ENCODE measurements at regions not wholly inside any gene's neighbourhood (a gene's known extent, or its start where the extent isn't known, plus 50 kb on each side); places are given as distances from the start of the nearest gene placed in this dataset.

DNA sequence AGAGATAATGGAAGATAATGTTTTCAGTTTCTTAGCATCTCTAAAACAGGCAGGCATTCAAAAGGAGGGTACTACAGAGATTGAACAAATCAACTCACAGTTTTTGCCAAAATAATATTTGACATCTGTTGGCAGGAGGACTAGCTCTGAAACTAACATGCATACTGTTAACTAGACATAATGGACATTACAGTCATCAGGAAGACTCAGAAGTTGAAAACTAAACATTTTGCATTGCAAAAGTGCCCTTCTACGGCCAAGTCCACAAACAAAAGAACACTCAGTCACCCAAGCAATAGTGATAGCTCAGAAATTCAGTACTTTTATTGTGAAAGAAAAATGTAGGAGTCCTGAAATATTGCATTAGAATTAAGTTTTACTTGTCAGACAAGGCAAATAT lies 399.0 kb downstream of the HGF start:
- no peak overlapping the region for H3K4me3 ChIP-seq (ENCODE audit: low read depth, low read length)
- in situ Hi-C loops (cut with HindIII; ENCODE audit: low sequenced_read_pairs), result no loop called here
- TF ChIP-seq CTCF (IDR thresholded peaks at IDR 0.05; ENCODE audit: low read depth, low read length, missing control alignments), result no peak
- no peak for DNase-seq (ENCODE audit: low read depth)

GRCh38 chr7:81367326-81367931 lies 402.4 kb downstream of the HGF start:
- in situ Hi-C loops (cut with HindIII; ENCODE audit: low sequenced_read_pairs), result no loop called here
- peak; percentile 11 for DNase-seq (ENCODE audit: low read depth)
- no peak overlapping the region for H3K4me3 ChIP-seq (ENCODE audit: low read depth, low read length)
- no peak for TF ChIP-seq CTCF (IDR thresholded peaks at IDR 0.05; ENCODE audit: low read depth, low read length, missing control alignments)

- no peak for DNase-seq (ENCODE audit: low read depth)
- no peak for TF ChIP-seq CTCF (IDR thresholded peaks at IDR 0.05; ENCODE audit: low read depth, low read length, missing control alignments)
- in situ Hi-C loops (cut with HindIII; ENCODE audit: low sequenced_read_pairs), result no loop called here
- no peak overlapping the region for H3K4me3 ChIP-seq (ENCODE audit: low read depth, low read length)
Observed at GRCh38 chr7:81366546-81366945, 403.3 kb downstream of the HGF start.

DNA sequence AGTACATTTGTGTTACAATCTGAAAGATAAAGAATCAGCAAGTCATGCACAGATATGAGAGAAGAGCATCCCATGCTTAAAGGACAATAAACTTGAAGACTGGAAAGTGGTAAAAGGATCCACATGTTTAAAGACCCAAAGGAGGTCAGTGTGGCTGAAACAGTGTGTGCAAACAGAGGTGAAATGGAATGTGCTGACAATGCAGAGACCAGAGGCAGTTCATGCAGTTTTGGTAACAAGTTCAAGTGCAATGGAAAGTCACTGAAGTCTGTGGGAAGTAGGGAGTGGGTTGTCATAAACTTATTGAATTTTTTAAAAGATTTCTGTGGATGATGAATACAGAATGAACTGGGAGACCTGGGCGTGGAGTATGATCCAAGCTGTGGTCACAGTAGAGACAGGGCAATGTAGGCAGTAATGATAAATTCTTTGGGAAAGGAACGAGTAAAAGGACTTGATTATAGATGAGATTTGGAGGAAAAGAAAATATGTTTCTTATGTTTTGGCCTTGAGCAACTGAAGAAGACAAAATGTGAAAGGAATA lies 408.0 kb downstream of the HGF start:
- no peak for TF ChIP-seq CTCF (IDR thresholded peaks at IDR 0.05; ENCODE audit: low read depth, low read length, missing control alignments)
- in situ Hi-C loops (cut with HindIII; ENCODE audit: low sequenced_read_pairs), result no loop called here

DNA sequence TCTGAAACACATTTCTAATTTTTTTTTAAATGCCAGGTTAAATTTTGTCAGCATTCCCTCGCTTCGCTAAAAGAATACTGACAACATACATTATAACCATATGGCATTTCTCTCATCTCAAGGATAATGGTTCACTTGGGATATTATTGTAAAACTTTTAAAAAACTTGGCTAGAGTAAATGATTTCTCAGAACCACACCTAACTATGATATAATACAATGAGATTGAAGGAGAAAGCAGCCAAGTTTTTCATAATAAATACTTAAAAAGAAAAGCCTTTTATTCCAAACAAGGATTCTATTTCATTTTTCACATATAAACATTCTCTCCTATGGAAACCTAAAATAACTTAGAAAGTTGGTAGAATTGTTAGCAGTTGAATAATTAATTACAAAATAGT lies 413.9 kb downstream of the HGF start:
- DNase-seq (ENCODE audit: low read depth), result no peak
- no peak overlapping the region for H3K4me3 ChIP-seq (ENCODE audit: low read depth, low read length)
- TF ChIP-seq CTCF (IDR thresholded peaks at IDR 0.05; ENCODE audit: low read depth, low read length, missing control alignments), result no peak
- in situ Hi-C loops (cut with HindIII; ENCODE audit: low sequenced_read_pairs), result no loop called here

More for the DNA sequence above, 408.0 kb downstream of the HGF start:
- peak; percentile 26 for DNase-seq (ENCODE audit: low read depth)
- no peak overlapping the region for H3K4me3 ChIP-seq (ENCODE audit: low read depth, low read length)

DNA sequence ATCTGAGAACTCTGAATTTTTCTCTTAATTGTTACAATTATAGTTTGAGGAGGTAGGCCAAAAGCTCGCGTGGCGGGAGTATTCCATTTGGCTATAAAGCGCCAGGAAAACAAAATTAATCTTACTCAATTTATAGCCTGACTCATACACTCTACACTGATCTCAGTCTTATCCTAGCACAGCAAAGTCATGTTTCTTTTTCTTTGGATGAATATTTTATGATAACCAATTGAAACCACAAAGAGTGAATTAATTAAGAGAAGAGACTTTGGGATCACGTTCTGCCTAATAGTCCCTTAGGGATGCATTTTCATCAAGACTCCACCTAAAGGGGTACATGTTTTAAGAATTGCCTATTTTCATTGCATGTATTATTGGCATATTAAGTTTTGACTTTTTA lies 420.8 kb downstream of the HGF start:
- in situ Hi-C loops (cut with HindIII; ENCODE audit: low sequenced_read_pairs), result no loop called here
- no peak overlapping the region for H3K4me3 ChIP-seq (ENCODE audit: low read depth, low read length)
- DNase-seq (ENCODE audit: low read depth), result no peak
- no peak for TF ChIP-seq CTCF (IDR thresholded peaks at IDR 0.05; ENCODE audit: low read depth, low read length, missing control alignments)

All from astrocyte of the cerebellum (primary cell).